ENCODE measurements at regions not wholly inside any gene's neighbourhood (a gene's known extent, or its start where the extent isn't known, plus 50 kb on each side); places are given as distances from the start of the nearest gene placed in this dataset.

DNA sequence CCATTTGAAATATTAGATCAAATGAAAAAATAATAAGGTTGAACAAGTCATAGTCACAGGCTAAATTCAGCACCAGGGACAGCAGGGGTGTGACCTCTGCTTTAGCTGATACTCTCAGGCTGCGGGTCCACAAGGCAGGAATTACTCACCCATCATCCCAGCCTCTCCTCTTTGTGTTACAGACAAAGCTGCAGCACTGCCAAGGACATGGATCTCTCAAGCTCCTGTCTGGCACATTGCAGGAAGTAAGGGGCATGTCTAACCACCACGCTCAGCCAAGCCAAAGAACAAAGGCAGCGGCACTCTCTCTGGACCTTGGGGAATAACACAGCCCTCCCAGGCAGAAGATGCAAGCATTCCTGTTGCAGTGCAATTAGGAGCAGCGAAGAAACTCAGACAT lies 783.8 kb downstream of the VRK1 start:
- DNase-seq (ENCODE audit: low spot score): no peak

DNA sequence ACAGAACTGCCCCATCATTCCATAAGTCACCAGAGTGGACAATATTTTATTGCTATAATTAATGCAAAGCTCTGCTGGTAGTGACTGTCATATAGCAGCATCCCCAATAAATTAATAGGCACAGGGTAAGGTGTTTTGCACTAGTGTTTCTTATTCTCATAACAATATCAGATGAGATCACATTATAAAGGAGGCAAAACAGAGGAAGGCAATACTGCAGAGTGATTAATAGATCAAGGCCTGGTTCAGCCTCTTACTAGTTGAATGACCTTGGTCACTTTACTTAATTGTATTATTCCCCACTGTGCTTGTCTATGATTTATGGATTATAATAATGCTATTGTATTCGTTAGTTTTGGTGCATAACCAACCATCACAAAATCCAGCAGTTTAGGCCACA lies 784.8 kb downstream of the VRK1 start:
- DNase-seq (ENCODE audit: low spot score): no peak

DNA sequence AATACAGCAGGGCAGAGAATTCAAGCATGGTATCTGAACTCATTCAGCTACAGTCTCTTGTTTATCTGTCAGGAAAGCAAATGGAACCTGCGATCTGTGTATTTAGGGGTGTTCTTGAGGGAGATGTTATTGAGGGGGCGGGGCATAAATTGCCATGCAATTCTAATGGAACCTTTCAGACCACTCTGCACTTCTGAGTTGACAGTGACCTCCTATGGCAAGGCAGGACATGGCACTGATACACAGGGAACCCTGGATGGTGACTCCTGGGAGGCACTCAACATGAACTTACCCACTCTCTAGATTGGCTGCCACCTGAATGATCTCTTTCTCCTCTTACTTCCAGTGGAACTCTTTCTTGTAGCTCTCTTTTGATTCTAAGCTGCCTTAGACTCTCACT lies 787.3 kb downstream of the VRK1 start:
- DNase-seq (ENCODE audit: low spot score): no peak

DNA sequence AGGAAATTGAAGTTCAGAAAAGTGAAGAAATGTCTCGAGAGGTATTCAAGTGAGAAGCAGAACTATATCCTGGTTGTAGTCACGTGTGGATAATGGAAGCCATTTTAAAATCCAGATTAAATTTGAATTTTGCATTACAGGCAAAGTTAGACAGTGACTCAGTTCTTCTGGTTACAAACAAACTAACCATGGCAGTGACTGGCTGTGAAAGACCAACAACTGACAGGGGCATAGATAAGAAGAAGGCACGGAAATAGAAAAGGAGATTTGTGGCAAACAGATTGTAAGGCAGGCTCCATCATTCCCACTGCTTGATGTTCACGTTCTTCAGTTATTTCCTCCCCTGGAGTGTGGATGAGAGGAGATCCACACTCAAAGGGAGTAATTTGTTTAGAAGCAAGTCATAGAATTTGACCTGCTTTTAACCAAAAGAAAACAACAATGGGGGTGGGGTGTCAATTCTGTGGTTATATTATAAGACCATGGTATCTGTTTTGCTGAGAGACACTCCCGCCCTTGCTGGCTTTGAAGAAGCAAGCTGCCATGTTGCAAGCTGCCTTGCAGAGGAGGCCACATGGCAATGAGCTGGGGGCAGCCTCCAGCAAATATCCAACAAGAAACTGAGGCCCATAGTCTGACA lies 795.3 kb downstream of the VRK1 start:
- peak; percentile 23 for DNase-seq (ENCODE audit: low spot score)

DNA sequence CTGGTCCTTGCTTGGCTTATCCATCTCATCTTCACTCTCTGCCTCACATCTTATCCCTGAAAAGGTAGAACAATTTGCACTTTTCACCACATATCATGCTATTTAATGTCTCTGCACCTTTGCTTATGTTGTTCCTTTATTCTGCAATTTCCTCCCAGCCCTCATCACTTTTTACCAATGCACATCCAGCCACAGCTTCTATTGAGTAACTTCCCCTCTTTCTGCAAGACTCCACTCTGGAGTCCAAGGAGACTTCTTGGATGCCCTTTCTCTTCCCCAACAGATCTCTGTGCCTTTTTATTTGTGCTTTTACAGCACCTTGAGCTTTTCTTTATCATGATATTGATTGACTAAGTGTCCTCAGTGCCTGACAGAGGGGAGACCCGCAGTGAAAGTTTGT lies 797.1 kb downstream of the VRK1 start:
- no peak for DNase-seq (ENCODE audit: low spot score)

DNA sequence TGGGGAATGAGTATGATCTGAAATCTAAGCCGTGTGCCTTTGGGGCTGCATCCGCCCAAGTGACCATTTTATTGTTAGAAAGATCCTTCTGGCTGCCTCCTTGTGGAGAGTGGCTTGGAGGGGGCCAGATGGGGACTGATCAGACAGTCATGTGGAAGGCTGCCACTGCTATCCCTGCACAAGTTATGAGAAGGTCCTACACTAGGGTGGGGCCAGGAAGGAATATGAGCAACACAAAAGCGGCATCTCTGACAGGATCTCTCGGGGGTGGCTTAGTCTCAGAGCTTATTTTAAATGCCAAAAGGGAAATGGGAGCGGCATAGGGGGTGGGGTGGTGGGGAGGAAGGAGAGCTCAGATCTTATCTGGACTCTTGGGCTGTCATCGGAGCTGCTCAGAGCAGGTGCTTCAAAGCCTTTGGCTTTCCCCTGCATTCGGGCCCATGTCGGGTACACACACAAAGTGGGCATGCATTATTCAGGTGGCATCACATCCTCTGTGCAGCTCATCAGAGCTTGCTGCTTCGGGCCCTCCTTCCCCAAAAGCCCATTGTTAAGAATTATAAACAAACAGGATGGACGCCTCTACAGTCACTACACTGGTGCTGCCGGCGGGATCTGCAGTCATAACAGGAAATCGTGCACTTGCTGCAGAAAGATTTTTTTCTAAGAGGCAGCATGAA lies 805.4 kb downstream of the VRK1 start:
- peak; percentile 86 for DNase-seq (ENCODE audit: low spot score)

DNA sequence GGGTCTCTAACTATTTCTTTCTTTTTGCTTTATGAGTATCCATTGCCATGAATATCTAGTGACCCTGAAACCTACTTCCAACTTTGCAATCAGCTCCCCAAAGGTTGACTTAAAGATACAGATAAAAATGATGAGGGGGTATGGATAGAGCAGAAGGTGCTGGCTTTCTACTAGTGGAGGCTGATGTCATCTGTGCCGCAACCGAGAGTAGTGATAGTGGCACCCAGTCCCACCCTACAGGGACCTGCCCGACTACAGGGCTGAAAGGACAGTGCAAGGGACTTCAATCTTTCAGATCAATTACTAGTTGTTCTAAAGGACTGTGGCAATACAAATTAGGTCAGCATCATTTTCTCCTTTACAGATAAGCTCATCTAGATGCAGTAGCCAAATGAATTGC lies 806.0 kb downstream of the VRK1 start:
- DNase-seq (ENCODE audit: low spot score): peak; percentile 62

DNA sequence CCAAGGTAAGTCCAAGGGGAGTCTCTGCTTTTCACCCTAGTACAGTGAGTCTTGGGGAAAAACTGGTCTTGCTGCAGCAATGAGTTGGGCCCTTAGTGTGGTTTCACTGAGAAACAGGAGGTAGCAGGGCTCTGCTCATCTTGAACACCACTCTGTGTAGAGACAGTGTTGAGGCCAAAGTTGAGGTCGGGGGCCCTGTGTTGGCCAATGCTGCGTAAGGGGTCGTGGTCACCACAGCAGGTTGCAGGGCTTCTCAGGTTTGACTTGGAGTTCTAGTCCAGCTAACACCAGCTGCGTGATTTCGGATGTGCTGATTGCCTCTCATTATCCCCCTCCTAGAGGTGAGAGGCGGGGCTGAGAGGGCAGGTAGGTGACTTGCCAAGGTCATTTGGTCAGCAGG lies 807.5 kb downstream of the VRK1 start:
- no peak for DNase-seq (ENCODE audit: low spot score)

DNA sequence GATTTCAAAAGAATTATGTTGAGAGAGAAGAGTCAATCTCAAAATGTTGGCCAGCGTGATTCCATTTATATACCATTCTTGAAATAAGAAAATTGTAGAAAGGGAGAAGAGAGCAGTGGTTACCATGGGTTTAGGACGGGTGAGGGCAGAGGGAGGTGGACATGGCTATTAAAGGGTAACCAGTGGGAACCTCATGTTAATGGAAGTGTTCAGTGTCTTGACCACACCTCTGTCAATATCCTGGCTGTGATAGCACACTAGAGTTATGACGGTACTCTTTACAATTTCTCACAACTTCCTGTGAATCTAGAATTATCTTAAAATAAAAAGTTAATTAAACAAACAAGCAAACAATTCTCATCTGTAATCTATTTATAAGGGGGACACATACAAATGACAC lies 821.2 kb downstream of the VRK1 start:
- DNase-seq (ENCODE audit: low spot score): no peak

DNA sequence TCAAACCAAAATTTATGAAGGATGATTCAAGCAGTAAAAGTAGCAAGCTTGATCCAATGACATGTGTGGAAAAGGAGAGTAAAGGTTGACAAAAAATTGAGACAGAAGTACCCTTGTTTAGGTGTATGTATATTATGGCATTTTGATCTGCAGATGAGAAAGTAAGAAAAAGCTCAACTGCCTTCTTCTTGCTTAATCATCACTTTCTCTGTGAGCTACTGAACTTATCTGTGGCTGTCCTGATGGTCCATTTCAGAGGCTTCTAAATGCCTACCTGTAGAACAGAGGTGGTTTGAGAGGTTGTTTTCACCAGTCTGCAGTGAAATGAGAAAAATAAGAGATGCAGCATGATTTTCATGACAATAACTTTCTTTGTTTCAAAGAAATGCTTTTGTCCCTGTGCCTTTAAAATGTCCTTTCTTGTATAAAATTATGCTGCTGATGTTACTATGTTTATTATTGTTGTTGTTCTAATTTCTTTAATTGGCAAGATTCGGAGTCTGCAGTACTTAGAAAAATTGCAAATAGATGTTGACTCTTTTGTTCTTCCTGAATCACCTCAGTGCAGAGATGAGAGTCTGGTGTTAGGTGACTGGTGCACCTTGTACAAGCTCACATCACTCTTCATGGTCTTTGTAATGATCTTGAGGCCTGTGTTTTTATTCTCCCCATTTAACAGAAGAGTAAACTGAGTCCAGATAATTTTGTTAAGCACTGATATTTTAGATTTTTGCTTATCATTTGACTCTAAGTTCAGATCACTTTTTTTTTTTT lies 821.9 kb downstream of the VRK1 start:
- DNase-seq (ENCODE audit: low spot score): peak; percentile 41

DNA sequence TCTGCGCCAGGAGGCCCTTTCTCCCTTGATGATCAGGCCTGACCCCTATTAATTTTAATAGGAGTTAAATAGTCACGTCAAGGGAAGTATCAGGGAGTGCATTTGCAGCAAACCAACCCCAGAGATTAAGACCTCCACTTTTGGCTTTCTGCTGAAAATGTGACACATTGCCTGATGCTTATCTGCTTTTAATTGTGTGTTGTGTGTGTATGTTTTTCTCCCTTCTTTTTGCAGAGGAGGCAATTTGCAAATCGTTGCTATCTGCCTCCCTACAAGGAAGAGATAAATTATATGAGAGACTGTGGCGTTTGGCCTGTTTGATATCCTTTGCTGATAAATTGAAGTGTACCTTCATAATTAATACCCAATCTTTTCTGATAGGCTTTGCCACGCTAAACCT lies 822.9 kb downstream of the VRK1 start:
- DNase-seq (ENCODE audit: low spot score): peak; percentile 41

DNA sequence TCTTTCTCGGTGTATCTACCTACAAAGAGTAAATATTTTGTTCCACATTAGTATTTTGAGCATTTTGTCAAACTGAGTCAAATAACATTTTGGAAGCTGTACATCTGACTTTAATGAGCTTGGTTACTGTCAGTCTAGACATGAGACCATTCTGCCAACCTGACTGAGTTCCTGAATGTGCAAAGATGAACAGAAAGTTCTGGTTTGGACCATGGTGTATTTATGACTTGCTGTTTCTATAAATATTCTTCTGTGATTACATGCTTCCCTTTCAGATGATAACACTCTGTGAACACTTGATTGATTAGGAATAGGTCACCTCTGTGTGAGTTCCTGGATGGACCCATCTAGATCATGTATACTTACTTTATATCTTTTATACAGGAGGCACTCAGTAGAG lies 827.8 kb downstream of the VRK1 start:
- DNase-seq (ENCODE audit: low spot score): no peak

DNA sequence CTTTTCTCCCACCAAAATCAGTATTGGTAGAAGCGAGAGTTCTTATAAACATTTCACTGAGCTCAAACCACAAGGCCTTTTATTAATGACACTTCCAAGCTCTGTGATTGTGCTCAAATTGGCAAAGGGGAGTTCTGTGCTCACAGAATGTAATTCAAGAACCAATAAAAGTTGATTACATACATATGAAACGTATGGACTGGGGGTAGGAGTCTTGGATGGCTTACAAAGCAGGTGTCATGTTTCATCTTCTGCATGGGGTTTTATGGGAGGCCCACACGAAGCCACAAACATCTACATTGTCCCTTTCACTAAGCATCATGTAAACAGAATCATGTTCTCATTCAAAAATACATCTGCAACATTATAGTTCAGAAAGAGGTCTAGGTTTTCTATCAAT lies 828.3 kb downstream of the VRK1 start:
- no peak for DNase-seq (ENCODE audit: low spot score)

DNA sequence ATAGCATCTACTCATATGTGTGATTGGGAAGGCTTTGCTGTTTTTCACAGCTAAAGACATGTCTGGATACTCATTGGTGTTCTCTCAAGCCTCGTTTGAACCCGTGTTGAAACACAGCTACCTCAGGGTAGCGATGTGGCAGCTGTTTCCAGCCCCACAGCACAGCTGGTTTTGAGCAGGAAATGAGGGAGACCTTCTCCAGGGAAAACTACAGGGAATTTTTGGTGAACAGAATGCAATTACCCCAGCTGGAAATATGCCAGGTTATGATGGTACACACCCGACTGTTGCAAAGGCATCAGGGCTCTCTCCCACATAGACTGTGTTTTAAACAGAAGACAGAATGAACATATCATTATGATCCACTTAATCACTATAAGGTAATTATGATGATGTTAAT lies 828.9 kb downstream of the VRK1 start:
- DNase-seq (ENCODE audit: low spot score): no peak

DNA sequence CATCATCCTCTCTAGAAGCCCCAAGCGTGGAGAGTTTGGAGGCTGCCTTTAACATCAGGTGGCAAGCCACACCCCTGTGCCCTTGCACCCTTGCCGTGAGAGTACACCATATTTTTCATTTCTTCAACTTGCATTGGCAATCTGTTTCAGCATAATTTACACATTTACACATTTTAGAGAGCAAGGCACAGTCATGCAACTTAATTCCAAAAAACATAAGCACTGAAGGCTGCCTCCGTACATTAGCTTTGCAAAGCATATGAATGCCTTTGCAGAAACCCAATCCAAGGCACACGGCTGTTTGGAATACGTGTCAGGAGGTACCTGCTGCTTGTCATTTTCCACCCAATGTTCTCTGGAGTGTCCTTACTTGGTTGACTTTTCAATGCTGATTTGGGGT lies 833.1 kb downstream of the VRK1 start:
- no peak for DNase-seq (ENCODE audit: low spot score)

DNA sequence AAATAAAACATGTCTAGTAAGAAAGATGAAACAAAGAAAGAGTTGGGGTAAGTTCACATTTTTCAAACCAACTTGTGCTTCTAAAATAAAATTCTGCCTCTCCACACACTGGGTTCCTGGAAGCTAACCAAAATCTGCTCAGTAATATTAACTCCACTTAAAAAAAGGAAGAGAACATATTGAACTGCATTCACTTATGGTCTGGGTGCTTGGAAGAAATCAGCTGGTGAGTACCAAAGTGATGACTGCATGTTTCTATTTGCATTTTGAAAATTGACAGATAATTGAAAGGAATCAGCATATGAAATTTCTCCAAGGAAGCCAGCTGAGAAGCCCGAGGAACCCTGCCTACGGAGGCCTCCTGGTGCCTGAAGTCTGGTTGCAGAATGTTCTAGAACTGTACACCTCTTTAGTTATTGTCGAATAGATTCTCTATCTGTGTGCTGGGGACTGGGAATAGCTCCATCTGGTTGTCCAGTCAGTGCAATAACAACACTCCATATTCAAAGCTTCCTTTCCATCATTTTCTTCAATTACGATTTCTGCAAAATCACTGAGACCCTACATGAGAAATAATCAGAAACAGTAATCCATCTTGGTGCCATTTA lies 836.1 kb downstream of the VRK1 start:
- DNase-seq (ENCODE audit: low spot score): no peak

DNA sequence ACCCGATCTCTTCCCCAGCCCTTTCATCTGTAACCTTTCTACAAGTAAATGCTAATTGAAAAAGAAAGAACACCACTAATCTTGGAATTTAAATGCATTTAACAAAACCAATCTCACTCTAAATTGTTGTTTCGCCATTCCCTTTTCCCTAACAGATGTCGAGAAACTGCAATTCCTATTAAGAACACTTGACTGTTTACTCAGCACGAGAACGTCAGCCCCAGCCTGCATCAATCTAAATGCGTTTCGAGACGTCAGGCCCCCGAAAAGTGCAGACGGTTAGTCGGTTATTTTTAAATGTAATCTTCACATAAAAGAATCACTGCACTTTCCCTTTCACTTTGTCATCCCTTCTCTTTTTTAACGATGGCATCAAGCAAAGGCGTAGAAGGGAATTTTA lies 837.6 kb downstream of the VRK1 start:
- DNase-seq (ENCODE audit: low spot score): peak; percentile 31

DNA sequence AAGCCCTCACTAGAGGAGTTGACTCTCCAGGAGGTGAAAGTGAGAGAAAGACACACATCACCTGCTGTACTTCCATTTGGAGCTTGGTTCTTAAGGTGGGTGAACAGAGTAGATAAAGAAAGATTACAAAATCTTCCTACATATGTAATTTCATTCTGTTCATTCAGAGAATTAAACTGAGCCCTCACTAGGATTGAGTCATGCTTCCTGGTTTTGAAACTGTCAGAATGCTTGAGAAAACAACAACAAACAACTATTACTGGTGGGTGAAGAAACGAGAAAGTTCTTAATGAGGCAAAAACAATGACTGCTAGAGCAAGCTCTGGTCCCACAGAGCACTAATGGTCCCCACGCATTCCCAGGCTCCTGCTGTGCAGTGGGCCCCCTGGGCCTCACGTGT lies 841.7 kb downstream of the VRK1 start:
- DNase-seq (ENCODE audit: low spot score): peak; percentile 15

DNA sequence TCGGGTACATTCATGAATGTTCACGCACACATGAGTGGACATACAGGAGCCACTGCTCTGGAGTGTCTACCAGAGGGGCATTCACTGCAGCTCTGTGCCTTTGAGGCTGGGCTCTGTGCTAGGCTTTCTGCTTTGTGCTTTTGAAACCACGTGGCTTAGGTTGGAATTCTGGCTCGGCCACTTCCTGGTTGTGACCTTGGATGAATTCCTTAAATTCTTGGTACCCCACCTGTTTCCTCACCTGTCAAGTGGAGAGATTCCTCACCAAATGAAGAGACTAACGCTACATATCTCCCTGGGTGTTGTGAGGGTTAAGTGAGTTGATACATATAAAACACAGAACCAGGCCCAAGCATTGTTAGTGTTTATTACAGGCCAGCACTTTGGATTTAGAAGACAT lies 842.8 kb downstream of the VRK1 start:
- DNase-seq (ENCODE audit: low spot score): no peak

DNA sequence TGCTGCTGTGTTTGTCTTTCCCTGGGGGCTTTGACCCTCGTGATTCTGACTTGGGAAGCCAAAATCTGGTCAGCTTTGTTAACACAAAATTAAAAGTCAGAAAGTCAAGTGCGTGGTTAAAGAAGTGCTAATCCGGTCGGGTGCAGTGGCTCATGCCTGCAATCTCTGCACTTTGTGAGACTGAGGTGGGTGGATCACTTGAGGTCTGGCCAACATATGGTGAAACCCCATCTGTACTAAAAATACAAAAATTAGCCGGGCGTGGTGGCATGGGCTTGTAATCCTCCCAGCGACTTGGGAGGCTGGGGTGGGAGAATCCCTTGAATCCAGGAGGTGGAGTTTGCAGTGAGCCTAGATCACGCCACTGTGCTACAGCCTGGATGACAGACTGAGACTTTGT lies 844.6 kb downstream of the VRK1 start:
- DNase-seq (ENCODE audit: low spot score): no peak

DNA sequence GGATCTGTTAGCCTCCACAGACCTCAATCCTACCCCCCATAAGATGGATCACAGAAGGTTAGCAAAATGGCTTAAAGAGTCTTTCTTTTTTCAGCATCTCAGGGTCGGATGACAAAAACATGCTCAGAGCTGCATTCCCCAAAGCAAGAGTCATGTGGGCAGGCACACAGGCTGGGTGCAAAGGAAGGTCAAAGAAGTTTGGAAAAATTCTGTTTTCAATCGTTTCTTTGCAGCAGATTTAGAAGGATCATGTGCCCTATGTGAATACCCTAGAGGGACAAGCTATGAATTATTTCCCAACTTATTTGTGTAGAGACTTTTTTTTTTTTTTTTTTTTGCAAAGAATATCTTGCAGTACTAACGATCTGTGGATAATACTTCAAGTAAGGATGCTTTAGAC lies 845.4 kb downstream of the VRK1 start:
- DNase-seq (ENCODE audit: low spot score): no peak

DNA sequence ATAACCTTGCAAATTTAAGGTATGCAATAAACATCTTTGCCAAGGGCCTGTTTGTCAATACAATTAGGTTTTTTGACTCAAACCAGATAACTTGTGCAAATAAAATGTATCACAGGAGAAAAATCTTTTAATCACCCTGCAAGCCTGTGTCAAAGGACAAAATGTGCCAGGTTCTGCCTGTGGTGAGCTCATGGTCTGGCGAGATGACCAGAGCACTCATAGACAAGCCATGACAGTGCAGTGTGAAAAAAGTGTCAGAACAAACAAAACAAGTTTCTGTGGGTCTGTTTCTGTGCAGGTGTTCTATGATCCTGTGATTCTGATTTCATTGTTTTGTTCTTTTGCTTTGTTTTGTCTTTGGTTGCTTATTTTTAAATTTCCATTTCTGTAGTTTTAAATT lies 847.2 kb downstream of the VRK1 start:
- DNase-seq (ENCODE audit: low spot score): no peak

DNA sequence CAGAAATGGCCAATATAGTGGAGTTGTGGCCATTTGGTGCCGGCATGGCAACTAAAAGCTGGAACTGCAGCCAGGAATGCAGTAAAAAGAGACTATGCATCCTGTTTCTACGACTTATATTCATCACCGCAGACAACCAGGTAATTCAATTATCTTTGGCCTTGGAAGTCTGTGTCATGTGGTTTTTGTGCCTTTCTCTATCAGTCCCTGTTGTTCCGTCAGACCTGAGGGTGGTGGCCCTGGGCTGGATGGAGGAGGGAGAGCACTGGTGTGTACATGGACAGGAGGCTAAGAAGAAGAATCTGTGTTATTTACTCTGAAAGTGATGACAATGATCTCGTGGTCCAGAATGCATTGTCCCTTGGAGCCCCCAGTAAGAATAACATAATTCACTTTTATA lies 852.6 kb downstream of the VRK1 start:
- no peak for DNase-seq (ENCODE audit: low spot score)

Data from CD4-positive, alpha-beta T cell treated with Interleukin-15 for 4 hours (primary cell).